Mesothelial cell of epicardium (in vitro differentiated cells): ENCODE measurements at regions not wholly inside any gene's neighbourhood (a gene's known extent, or its start where the extent isn't known, plus 50 kb on each side); places are given as distances from the start of the nearest gene placed in this dataset.

Experiments used
- DNase-seq, 2 experiments: peaks; one replicate each; pipeline ENCODE4 v3.0.0; 2021; ENCODE audit warnings: low spot score in 2 of 2; ENCODE audit not compliant: unreplicated experiment in 2 of 2
- H3K27ac Mint-ChIP-seq: 2 replicates; pipeline ENCODE4 v1.8.0; 2021; ENCODE audit warnings: mixed read lengths
- H3K27me3 Mint-ChIP-seq: 2 replicates; pipeline ENCODE4 v1.8.0; 2021; ENCODE audit warnings: low read depth, mixed read lengths
- H3K36me3 Mint-ChIP-seq: 2 replicates; pipeline ENCODE4 v1.8.0; 2021; ENCODE audit warnings: mixed read lengths
- H3K4me1 Mint-ChIP-seq: 2 replicates; pipeline ENCODE4 v1.8.0; 2021; ENCODE audit warnings: mixed read lengths
- H3K4me3 Mint-ChIP-seq: 2 replicates; pipeline ENCODE4 v1.8.0; 2021; ENCODE audit warnings: mild to moderate bottlenecking, moderate library complexity, mixed read lengths
- H3K9me3 Mint-ChIP-seq: 2 replicates; pipeline ENCODE4 v1.8.0; 2021; ENCODE audit warnings: mixed read lengths
- CTCF ChIP-seq: fragments of 200-600 bp; sonication (generic); IDR thresholded peaks from one replicate; pipeline ENCODE4 v1.5.0; 2021; ENCODE audit warnings: antibody characterized with exemption; ENCODE audit not compliant: unreplicated experiment

GRCh38 chr22:48794906-48795305 lies 1032.8 kb downstream of the BRD1 start:
- no peak for DNase-seq
- Mint-ChIP-seq H3K36me3 (no peaks in the 10 kb centered on the region), H3K9me3 (peaks cover 3% of the 10 kb centered on the region), H3K27ac (no peak overlapping the region), H3K4me3 (no peak overlapping the region), H3K4me1 (peaks cover 4% of the 10 kb centered on the region), H3K27me3 (peaks cover 4% of the 10 kb centered on the region)
- no peak for TF ChIP-seq CTCF

- Mint-ChIP-seq H3K27ac (no peak overlapping the region), H3K4me3 (no peak overlapping the region), H3K9me3 (peaks cover 3% of the 10 kb centered on the region), H3K4me1 (peaks cover 4% of the 10 kb centered on the region), H3K36me3 (no peaks in the 10 kb centered on the region), H3K27me3 (peaks cover 4% of the 10 kb centered on the region)
- TF ChIP-seq CTCF: no peak
- no peak for DNase-seq
Observed at GRCh38 chr22:48793949-48794348, 1033.7 kb downstream of the BRD1 start.

- no peaks in the 10 kb centered on the region for H3K4me1 Mint-ChIP-seq
- H3K9me3 Mint-ChIP-seq: no peaks in the 10 kb centered on the region
- no peak overlapping the region for H3K27ac Mint-ChIP-seq
- no peak overlapping the region for H3K4me3 Mint-ChIP-seq
- H3K36me3 Mint-ChIP-seq: no peaks in the 10 kb centered on the region
- no peak for DNase-seq
- no peak for TF ChIP-seq CTCF
- no peaks in the 10 kb centered on the region for H3K27me3 Mint-ChIP-seq
Observed at GRCh38 chr22:48786679-48786996, 1041.0 kb downstream of the BRD1 start.

- no peak overlapping the region for H3K27ac Mint-ChIP-seq
- H3K4me1 Mint-ChIP-seq: no peaks in the 10 kb centered on the region
- no peak overlapping the region for H3K4me3 Mint-ChIP-seq
- no peaks in the 10 kb centered on the region for H3K36me3 Mint-ChIP-seq
- H3K27me3 Mint-ChIP-seq: no peaks in the 10 kb centered on the region
- H3K9me3 Mint-ChIP-seq: no peaks in the 10 kb centered on the region
- DNase-seq: no peak
- TF ChIP-seq CTCF: no peak
Observed at GRCh38 chr22:48785792-48786678, 1041.6 kb downstream of the BRD1 start.

GRCh38 chr22:48784701-48785503 lies 1042.8 kb downstream of the BRD1 start:
- no peak for DNase-seq
- no peak for TF ChIP-seq CTCF
- no peaks in the 10 kb centered on the region for H3K9me3 Mint-ChIP-seq
- no peaks in the 10 kb centered on the region for H3K27me3 Mint-ChIP-seq
- no peak overlapping the region for H3K4me3 Mint-ChIP-seq
- H3K27ac Mint-ChIP-seq: no peak overlapping the region
- no peaks in the 10 kb centered on the region for H3K36me3 Mint-ChIP-seq
- no peaks in the 10 kb centered on the region for H3K4me1 Mint-ChIP-seq
